ENCODE measurements at regions not wholly inside any gene's neighbourhood (a gene's known extent, or its start where the extent isn't known, plus 50 kb on each side); places are given as distances from the start of the nearest gene placed in this dataset.

DNA sequence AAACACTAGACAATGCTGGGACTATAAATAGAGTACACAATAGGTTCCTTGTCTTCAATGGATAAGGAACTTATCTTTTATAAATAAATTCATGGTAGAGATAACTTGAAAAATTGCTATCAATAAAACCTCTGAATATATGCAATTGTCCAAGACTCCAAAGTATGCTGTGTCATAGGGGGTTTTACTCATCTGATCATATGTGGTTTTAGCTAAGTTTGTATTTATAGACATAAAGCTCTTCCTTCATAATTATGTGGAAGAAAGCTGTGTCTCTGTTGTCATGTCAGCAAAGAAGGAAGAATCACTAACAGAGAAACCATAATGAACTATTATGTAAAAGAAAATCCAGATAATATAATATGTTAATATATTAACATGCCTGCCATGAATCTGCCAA is 111.5 kb upstream of the ATXN7L3B start:
- Mint-ChIP-seq H3K27ac (no peak overlapping the region), H3K36me3 (ENCODE audit: low read depth) (no peaks in the 10 kb centered on the region), H3K4me3 (no peak overlapping the region), H3K4me1 (ENCODE audit: low read depth) (no peaks in the 10 kb centered on the region), H3K9me3 (ENCODE audit: insufficient read depth) (no peaks in the 10 kb centered on the region), H3K27me3 (ENCODE audit: low read depth) (no peaks in the 10 kb centered on the region)
- no peak for DNase-seq
- ATAC-seq: no peak
- ChIA-PET POLR2A (no interaction called here), CTCF (no interaction called here)

GRCh38 chr12:74429535-74429934 is 108.1 kb upstream of the ATXN7L3B start:
- DNase-seq: no peak
- ChIA-PET CTCF (no interaction called here), POLR2A (no interaction called here)
- H3K27me3 Mint-ChIP-seq (ENCODE audit: low read depth): no peaks in the 10 kb centered on the region
- H3K27ac Mint-ChIP-seq: no peak overlapping the region
- H3K4me1 Mint-ChIP-seq (ENCODE audit: low read depth): no peaks in the 10 kb centered on the region
- no peaks in the 10 kb centered on the region for H3K36me3 Mint-ChIP-seq (ENCODE audit: low read depth)
- no peak overlapping the region for H3K4me3 Mint-ChIP-seq
- H3K9me3 Mint-ChIP-seq (ENCODE audit: insufficient read depth): no peaks in the 10 kb centered on the region
- ATAC-seq: no peak

GRCh38 chr12:74431801-74432200 is 105.8 kb upstream of the ATXN7L3B start:
- ChIA-PET CTCF (no interaction called here), POLR2A (no interaction called here)
- H3K4me3 Mint-ChIP-seq: no peak overlapping the region
- DNase-seq (no peak), ATAC-seq (no peak)
- no peak overlapping the region for H3K27ac Mint-ChIP-seq
- H3K27me3 Mint-ChIP-seq (ENCODE audit: low read depth): no peaks in the 10 kb centered on the region
- no peaks in the 10 kb centered on the region for H3K36me3 Mint-ChIP-seq (ENCODE audit: low read depth)
- H3K9me3 Mint-ChIP-seq (ENCODE audit: insufficient read depth): no peaks in the 10 kb centered on the region
- H3K4me1 Mint-ChIP-seq (ENCODE audit: low read depth): no peaks in the 10 kb centered on the region

GRCh38 chr12:74440469-74440868 is 97.2 kb upstream of the ATXN7L3B start:
- DNase-seq (no peak), ATAC-seq (no peak)
- H3K9me3 Mint-ChIP-seq (ENCODE audit: insufficient read depth): no peaks in the 10 kb centered on the region
- no peaks in the 10 kb centered on the region for H3K4me1 Mint-ChIP-seq (ENCODE audit: low read depth)
- H3K4me3 Mint-ChIP-seq: no peak overlapping the region
- no peaks in the 10 kb centered on the region for H3K27me3 Mint-ChIP-seq (ENCODE audit: low read depth)
- H3K36me3 Mint-ChIP-seq (ENCODE audit: low read depth): no peaks in the 10 kb centered on the region
- POLR2A ChIA-PET: no interaction called here
- H3K27ac Mint-ChIP-seq: no peak overlapping the region
- CTCF ChIA-PET: no interaction called here

DNA sequence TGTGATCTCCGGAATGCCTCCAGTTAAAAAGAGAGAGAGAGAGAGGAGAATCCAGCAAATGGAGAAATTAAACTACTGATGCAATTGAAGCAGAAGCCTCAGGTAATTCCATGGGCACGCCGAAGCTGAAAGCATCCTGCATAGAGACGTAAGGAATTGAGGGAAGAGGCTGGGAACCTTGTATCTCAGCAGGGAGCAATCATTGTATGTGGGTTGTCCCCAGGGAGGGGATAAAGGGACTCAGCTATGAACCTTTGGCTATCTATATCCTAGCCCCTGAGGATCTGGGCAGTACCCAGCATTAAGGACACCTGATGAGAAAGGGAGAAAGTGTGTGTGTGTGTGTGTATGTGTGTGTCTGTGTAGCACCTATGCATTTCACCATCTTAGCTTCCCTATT is 95.8 kb upstream of the ATXN7L3B start:
- ChIA-PET CTCF (no interaction called here), POLR2A (no interaction called here)
- H3K4me1 Mint-ChIP-seq (ENCODE audit: low read depth): no peaks in the 10 kb centered on the region
- H3K27me3 Mint-ChIP-seq (ENCODE audit: low read depth): no peaks in the 10 kb centered on the region
- no peak overlapping the region for H3K4me3 Mint-ChIP-seq
- no peak overlapping the region for H3K27ac Mint-ChIP-seq
- DNase-seq: no peak
- H3K36me3 Mint-ChIP-seq (ENCODE audit: low read depth): no peaks in the 10 kb centered on the region
- no peaks in the 10 kb centered on the region for H3K9me3 Mint-ChIP-seq (ENCODE audit: insufficient read depth)
- ATAC-seq: no peak

DNA sequence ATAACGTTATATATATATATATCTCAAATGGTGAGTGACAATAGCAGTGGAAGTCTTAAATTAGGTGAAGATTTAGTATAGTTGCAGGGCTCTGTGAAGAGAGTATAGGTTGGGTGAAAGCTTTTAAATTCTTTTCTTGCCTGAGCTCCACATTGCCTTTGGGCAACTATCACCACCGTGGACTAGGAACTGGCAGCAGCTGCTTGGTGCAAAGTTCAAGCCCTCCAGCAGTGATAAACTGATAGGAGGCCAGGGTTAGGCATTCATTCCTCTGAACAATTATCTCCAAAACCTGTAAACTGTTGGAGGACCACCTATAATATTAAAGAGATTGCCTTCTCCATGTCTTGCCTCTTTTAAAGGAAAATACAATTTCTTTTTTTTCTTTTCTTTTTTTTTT is 91.2 kb upstream of the ATXN7L3B start:
- ATAC-seq: no peak
- H3K27me3 Mint-ChIP-seq (ENCODE audit: low read depth): no peaks in the 10 kb centered on the region
- no peak for DNase-seq
- H3K4me3 Mint-ChIP-seq: no peak overlapping the region
- no peaks in the 10 kb centered on the region for H3K9me3 Mint-ChIP-seq (ENCODE audit: insufficient read depth)
- no peaks in the 10 kb centered on the region for H3K36me3 Mint-ChIP-seq (ENCODE audit: low read depth)
- H3K4me1 Mint-ChIP-seq (ENCODE audit: low read depth): no peaks in the 10 kb centered on the region
- no peak overlapping the region for H3K27ac Mint-ChIP-seq
- POLR2A ChIA-PET: no interaction called here
- CTCF ChIA-PET: no interaction called here

GRCh38 chr12:74449872-74450271 is 87.8 kb upstream of the ATXN7L3B start:
- Mint-ChIP-seq H3K27me3 (ENCODE audit: low read depth) (no peaks in the 10 kb centered on the region), H3K4me1 (ENCODE audit: low read depth) (no peaks in the 10 kb centered on the region), H3K9me3 (ENCODE audit: insufficient read depth) (no peaks in the 10 kb centered on the region), H3K27ac (no peak overlapping the region), H3K36me3 (ENCODE audit: low read depth) (no peaks in the 10 kb centered on the region), H3K4me3 (no peak overlapping the region)
- CTCF ChIA-PET: no interaction called here
- POLR2A ChIA-PET: no interaction called here
- ATAC-seq (no peak), DNase-seq (no peak)

GRCh38 chr12:74454109-74454508 is 83.5 kb upstream of the ATXN7L3B start:
- Mint-ChIP-seq H3K27ac (no peak overlapping the region), H3K4me3 (no peak overlapping the region), H3K9me3 (ENCODE audit: insufficient read depth) (no peaks in the 10 kb centered on the region), H3K36me3 (ENCODE audit: low read depth) (no peaks in the 10 kb centered on the region), H3K27me3 (ENCODE audit: low read depth) (no peaks in the 10 kb centered on the region), H3K4me1 (ENCODE audit: low read depth) (no peaks in the 10 kb centered on the region)
- DNase-seq: no peak
- ChIA-PET CTCF (no interaction called here), POLR2A (no interaction called here)
- no peak for ATAC-seq

GRCh38 chr12:74455429-74455828 is 82.2 kb upstream of the ATXN7L3B start:
- Mint-ChIP-seq H3K4me3 (no peak overlapping the region), H3K27me3 (ENCODE audit: low read depth) (no peaks in the 10 kb centered on the region), H3K9me3 (ENCODE audit: insufficient read depth) (no peaks in the 10 kb centered on the region), H3K4me1 (ENCODE audit: low read depth) (no peaks in the 10 kb centered on the region), H3K36me3 (ENCODE audit: low read depth) (no peaks in the 10 kb centered on the region), H3K27ac (no peak overlapping the region)
- DNase-seq (no peak), ATAC-seq (no peak)
- POLR2A ChIA-PET: no interaction called here
- CTCF ChIA-PET: no interaction called here

DNA sequence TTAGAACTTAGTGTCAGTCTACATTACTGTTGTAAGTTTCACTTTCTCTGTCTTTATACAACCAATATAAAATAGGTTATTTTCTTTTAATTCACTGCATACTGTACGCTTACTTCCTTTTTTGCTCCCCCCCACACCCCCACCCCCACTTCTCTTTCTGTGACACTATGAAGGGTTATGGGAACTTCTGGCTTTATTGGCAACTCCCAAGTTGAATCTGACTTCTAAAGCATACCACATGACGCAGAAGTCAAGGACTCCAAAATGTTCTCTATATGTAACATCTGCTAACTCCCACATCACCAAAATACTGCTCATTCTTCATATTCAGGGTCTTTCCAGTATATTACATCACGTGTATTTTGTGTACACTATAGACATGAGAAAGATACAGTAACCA is 81.2 kb upstream of the ATXN7L3B start:
- ATAC-seq: no peak
- Mint-ChIP-seq H3K9me3 (ENCODE audit: insufficient read depth) (no peaks in the 10 kb centered on the region), H3K27me3 (ENCODE audit: low read depth) (no peaks in the 10 kb centered on the region), H3K4me3 (no peak overlapping the region), H3K27ac (no peak overlapping the region), H3K36me3 (ENCODE audit: low read depth) (no peaks in the 10 kb centered on the region), H3K4me1 (ENCODE audit: low read depth) (no peaks in the 10 kb centered on the region)
- DNase-seq: no peak
- ChIA-PET CTCF (no interaction called here), POLR2A (no interaction called here)

DNA sequence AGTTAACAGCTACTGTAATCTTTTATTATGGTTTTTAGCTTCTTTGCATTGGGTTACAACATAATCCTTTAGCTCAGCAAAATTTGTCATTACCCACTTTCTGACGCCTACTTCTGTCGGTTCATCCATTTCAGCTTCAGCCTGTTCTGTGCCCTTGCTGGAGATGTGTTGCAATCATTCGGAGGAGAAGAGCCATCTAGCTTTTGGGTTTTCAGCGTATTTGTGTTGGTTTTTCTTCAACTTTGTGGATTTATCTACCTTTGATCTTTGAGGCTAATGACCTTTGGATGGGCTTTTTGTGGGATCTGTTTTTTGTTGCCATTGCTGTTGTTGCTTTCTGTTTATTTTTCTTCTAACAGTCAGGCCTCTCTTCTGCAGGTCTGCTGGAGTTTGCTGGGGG is 69.2 kb upstream of the ATXN7L3B start:
- Mint-ChIP-seq H3K4me3 (no peak overlapping the region), H3K27me3 (ENCODE audit: low read depth) (no peaks in the 10 kb centered on the region), H3K36me3 (ENCODE audit: low read depth) (no peaks in the 10 kb centered on the region), H3K4me1 (ENCODE audit: low read depth) (no peaks in the 10 kb centered on the region), H3K9me3 (ENCODE audit: insufficient read depth) (no peaks in the 10 kb centered on the region), H3K27ac (no peak overlapping the region)
- ChIA-PET POLR2A (no interaction called here), CTCF (interaction anchor here (1.2 kb wide), 1 partner anchor 9 kb away, joined by 4 read pairs; no protein-coding TSS in a partner anchor)
- no peak for DNase-seq
- no peak for ATAC-seq

DNA sequence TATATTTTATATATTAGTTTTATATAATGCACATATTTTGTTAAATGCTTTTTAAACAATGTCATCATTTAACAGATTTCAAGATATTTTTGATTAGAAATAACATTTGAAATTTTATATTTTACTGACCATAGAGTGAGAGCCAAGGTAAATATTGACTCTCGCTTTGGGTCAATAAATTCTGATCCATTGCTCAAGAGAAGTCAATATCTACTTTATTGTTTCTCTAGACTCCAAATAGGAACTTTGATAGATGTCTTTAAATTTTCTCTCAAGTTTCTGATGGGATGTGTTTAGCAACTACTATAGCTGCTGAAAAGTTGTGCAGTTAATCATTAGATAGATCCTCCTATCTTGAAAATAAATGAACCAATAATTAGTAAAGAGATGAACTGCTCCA is 61.4 kb upstream of the ATXN7L3B start:
- no peak overlapping the region for H3K27ac Mint-ChIP-seq
- no peaks in the 10 kb centered on the region for H3K9me3 Mint-ChIP-seq (ENCODE audit: insufficient read depth)
- no peak for ATAC-seq
- POLR2A ChIA-PET: no interaction called here
- no peaks in the 10 kb centered on the region for H3K4me1 Mint-ChIP-seq (ENCODE audit: low read depth)
- CTCF ChIA-PET: no interaction called here
- H3K27me3 Mint-ChIP-seq (ENCODE audit: low read depth): no peaks in the 10 kb centered on the region
- no peak overlapping the region for H3K4me3 Mint-ChIP-seq
- no peak for DNase-seq
- H3K36me3 Mint-ChIP-seq (ENCODE audit: low read depth): no peaks in the 10 kb centered on the region

GRCh38 chr12:74481078-74481477 is 56.6 kb upstream of the ATXN7L3B start:
- no peak overlapping the region for H3K27ac Mint-ChIP-seq
- POLR2A ChIA-PET: no interaction called here

DNA sequence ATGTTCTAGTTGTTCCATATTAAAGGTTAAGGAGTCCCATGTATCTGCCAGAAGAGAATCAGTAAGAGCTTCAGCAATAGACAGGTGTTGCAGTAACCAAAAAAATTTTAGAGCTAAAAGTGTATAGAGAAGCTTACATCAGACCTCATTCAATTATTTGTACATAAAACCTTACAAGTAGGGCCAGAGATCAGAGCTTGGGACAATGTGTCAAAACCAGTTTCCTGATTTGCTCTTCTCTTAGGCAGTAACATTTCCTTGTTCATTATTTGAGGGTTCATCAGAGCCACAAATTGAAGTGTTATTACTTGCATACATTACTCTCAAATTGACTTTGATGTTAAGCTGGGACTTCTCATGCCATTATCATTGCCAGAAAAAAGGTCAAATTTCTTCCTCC is 55.5 kb upstream of the ATXN7L3B start:
- CTCF ChIA-PET: no interaction called here
- Mint-ChIP-seq H3K27me3 (ENCODE audit: low read depth) (no peaks in the 10 kb centered on the region), H3K9me3 (ENCODE audit: insufficient read depth) (no peaks in the 10 kb centered on the region), H3K4me3 (no peak overlapping the region), H3K27ac (no peak overlapping the region), H3K36me3 (ENCODE audit: low read depth) (no peaks in the 10 kb centered on the region), H3K4me1 (ENCODE audit: low read depth) (no peaks in the 10 kb centered on the region)
- DNase-seq (no peak), ATAC-seq (no peak)
- POLR2A ChIA-PET: no interaction called here

More at GRCh38 chr12:74481078-74481477, 56.6 kb upstream of the ATXN7L3B start:
- H3K4me1 Mint-ChIP-seq (ENCODE audit: low read depth): no peaks in the 10 kb centered on the region
- no peak overlapping the region for H3K4me3 Mint-ChIP-seq
- DNase-seq (no peak), ATAC-seq (no peak)
- H3K36me3 Mint-ChIP-seq (ENCODE audit: low read depth): no peaks in the 10 kb centered on the region
- CTCF ChIA-PET: no interaction called here
- H3K9me3 Mint-ChIP-seq (ENCODE audit: insufficient read depth): no peaks in the 10 kb centered on the region
- H3K27me3 Mint-ChIP-seq (ENCODE audit: low read depth): no peaks in the 10 kb centered on the region

All from activated CD8-positive, alpha-beta T cell treated with anti-CD3 and anti-CD28 coated beads, Interleukin-2, amount 10 ng/mL, durations not matched to agents 7 days and 5 days (primary cell).